HG03565 (cell line): ENCODE measurements at regions not wholly inside any gene's neighbourhood (a gene's known extent, or its start where the extent isn't known, plus 50 kb on each side); places are given as distances from the start of the nearest gene placed in this dataset.
"Not testable (repeated sequence)": the region's sequence is repeated elsewhere in the genome, so short reads cannot be mapped to it uniquely, and the experiment has no call there.

Experiments
- ATAC-seq: cut with Tn5 transposase; IDR thresholded peaks from one replicate; pipeline ENCODE4 v1.9.1; 2021; ENCODE audit warnings: mild to moderate bottlenecking, moderate library complexity; ENCODE audit not compliant: unreplicated experiment

DNA sequence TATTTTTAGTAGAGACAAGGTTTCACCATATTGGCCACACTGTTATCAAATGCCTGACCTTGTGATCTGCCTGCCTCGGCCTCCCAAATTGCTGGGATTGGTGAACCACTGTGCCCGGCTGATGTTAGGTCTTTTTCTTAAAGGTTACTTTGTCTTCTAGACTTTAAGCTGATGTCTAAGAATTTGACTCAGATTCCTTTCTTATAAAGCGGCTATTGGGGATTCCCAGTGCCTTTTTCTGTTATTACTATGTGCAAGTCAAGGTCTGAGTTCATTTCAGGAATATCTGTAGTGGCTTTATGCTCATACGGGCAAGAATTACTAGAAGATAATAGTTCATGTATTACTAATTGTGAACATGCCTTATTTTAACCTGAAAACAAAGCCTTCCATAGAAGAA, 102.8 kb downstream of the LAT start:
- ATAC-seq, result not testable (repeated sequence)

DNA sequence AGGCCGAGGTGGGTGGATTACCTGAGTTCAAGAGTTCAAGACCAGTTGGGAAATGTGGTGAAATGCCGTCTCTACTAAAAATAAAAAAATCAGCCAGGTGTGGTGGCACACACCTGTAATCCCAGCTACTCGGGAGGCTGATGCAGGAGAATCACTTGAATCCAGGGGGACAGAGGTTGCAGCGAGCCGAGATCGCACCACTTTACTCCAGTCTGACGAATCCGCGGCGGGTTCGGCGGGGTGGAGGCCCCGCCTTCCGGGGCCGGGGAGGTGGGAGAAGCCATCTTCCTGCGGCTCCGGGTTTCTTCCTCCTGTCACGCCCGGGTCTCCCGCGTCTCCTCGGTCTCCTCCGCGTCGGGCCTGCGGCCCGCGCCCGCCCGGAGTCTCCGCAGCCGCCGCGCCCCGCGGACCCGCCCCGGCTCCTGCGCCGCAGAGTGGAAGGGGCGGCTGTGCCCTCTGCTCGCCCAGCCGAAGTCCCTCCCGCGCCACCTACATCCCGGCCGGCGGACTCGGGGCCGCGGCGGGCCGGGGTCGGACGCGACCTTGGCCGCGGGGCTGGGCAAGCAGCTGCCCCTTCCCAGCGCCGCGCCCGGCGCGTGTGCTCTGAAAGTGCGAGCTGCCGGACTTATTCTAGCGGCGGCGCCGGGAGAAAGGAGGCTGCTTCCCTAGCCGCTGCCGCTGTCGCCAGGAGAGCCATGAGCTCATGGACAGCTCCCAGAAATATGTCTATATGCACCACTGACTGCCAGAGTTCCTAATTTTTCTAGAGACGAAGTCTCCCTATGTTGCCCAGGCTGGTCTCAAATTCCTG, 97.2 kb downstream of the LAT start:
- ATAC-seq, result not testable (repeated sequence)

DNA sequence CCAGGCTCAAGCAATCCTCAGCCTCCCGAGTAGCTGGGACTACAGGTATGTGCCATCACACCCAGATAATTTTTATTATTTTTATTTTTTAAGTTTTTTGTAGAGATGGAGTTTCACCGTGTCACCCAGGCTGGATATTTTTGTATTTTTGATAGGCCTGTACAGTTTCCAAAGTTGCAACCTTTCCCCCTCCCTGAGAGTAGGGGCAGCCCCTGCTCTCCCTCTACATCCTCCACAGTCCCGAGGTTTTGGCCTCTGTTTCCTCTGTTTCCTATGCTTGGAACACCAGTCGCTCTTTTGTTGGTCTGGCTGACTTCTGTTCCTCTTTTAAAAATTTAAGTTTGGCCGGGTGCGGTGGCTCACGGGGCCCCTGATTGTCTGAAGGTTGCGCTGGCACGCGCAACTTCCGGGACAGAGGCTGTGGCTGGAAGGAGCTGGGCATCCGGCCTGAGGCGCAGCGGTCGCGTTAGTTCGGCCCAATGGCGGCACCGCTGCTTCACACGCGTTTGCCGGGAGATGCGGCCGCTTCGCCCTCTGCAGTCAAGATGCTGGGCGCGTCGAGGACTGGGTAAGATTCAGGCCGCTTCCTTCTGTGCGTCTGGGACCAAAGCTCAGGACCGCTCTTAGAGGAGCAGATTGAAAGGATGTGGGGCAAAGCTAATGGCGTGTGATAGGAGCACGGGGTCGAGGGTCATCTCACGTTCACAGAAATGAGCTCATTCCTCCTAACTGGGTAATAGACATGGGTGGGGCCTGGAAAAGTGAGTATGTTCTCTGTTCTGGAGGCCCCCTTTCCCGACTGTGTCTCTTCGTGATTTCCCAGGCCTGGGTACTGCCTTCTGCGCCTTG, 89.9 kb downstream of the LAT start:
- not testable (repeated sequence) for ATAC-seq

DNA sequence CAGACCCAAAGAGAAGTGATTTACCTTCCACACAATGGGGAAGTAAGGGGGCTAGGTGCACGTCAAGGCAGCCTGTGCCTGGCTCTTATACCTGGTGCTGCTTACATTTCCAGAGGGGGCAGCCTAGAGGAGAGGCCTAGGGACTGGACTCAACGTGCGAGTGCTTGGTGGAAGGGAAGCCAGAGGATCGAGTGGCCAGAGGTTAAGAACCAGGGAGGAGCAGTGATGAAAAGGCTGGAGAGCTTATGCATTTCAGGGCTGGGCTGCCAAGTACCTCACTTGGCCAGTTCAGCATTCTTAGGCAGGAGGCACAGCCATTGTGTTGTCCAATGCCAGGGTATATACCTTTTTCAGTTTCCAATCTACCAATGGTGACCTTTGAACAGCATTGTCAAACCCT, 77.4 kb downstream of the LAT start:
- not testable (repeated sequence) for ATAC-seq

DNA sequence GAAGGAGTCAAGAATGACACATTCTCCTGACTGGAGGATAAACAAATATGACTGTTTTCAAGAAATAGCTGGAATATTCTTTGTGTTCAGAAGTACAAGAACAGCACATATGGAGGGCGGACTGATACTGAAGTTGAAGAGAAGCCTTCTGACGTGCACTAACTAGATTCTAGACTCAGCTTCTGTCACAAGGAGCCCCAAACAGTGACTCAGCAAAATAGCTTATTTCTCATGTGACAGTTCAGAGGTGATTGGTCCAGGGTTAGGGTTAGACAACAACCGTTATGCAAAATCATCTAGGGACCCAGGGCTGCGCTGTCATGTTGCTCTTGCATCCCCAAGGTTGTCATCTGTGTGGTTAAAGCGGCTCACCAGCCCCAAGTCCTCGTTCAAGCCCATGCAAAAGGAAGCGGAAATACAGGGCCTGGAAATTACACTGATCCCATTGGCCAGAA, 76.6 kb downstream of the LAT start:
- ATAC-seq, result not testable (repeated sequence)

DNA sequence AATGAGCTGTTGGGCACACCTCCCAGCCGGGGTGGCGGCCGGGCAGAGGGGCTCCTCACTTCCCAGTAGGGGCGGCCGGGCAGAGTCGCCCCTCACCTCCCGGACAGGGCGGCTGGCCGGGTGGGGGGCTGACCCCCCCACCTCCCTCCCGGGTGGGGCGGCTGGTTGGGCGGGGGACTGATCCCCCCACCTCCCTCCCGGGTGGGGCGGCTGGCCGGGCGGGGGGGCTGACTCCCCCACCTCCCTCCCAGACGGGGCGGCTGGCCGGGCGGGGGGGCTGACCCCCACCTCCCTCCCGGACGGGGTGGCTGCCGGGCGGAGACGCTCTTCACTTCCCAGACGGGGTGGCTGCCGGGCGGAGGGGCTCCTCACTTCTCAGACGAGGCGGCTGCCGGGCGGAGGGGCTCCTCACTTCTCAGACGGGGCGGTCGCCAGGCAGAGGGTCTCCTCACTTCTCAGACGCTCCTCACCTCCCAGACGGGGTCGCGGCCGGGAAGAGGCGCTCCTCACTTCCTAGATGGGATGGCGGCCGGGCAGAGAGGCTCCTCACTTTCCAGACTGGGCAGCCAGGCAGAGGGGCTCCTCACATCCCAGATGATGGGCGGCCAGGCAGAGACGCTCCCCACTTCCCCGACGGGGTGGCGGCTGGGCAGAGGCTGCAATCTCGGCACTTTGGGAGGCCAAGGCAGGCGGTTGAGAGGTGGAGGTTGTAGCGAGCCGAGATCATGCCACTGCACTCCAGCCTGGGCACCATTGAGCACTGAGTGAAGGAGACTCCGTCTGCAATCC, 75.4 kb downstream of the LAT start:
- ATAC-seq, result not testable (repeated sequence)

DNA sequence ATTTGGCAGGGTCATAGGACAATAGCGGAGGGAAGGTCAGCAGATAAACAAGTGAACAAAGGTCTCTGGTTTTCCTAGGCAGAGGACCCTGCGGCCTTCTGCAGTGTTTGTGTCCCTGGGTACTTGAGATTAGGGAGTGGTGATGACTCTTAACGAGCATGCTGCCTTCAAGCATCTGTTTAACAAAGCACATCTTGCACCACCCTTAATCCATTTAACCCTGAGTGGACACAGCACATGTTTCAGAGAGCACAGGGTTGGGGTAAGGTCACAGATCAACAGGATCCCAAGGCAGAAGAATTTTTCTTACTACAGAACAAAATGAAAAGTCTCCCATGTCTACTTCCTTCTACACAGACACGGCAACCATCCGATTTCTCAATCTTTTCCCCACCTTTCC, 74.7 kb downstream of the LAT start:
- not testable (repeated sequence) for ATAC-seq
